Trophoblast cell (in vitro differentiated cells and primary cell): ENCODE measurements at regions not wholly inside any gene's neighbourhood (a gene's known extent, or its start where the extent isn't known, plus 50 kb on each side); places are given as distances from the start of the nearest gene placed in this dataset.

Experiments used
- DNase-seq, 2 donors: peaks; one replicate each; pipeline ENCODE4 v3.0.0-alpha.2; 2016
- H2AFZ ChIP-seq: 2 replicates; pipeline ENCODE4 v1.6.1; 2013; ENCODE audit warnings: low read length, moderate library complexity, mild to moderate bottlenecking; ENCODE audit not compliant: insufficient read depth, poor library complexity
- H2AK5ac ChIP-seq: 2 replicates; pipeline ENCODE4 v1.6.1; 2013; ENCODE audit warnings: mild to moderate bottlenecking, low read length
- H2BK120ac ChIP-seq: 2 replicates; pipeline ENCODE4 v1.6.1; 2013; ENCODE audit warnings: low read length, mild to moderate bottlenecking, moderate library complexity; ENCODE audit not compliant: insufficient read depth, poor library complexity
- H2BK12ac ChIP-seq: 2 replicates; pipeline ENCODE4 v1.6.1; 2013; ENCODE audit warnings: mild to moderate bottlenecking, low read length, moderate library complexity
- H2BK5ac ChIP-seq: 2 replicates; pipeline ENCODE4 v1.6.1; 2013; ENCODE audit warnings: low read length, low read depth, moderate library complexity, mild to moderate bottlenecking; ENCODE audit not compliant: poor library complexity
- H3K14ac ChIP-seq: 2 replicates; pipeline ENCODE4 v1.6.1; 2013; ENCODE audit warnings: mild to moderate bottlenecking, low read length
- H3K18ac ChIP-seq: 2 replicates; pipeline ENCODE4 v1.6.1; 2013; ENCODE audit warnings: mild to moderate bottlenecking, low read length
- H3K23ac ChIP-seq: 2 replicates; pipeline ENCODE4 v1.6.1; 2013; ENCODE audit warnings: low read length
- H3K27ac ChIP-seq: 2 replicates; pipeline ENCODE4 v1.5.1; 2013; ENCODE audit warnings: low read depth, mild to moderate bottlenecking, inconsistent platforms, low read length, moderate library complexity
- H3K27me3 ChIP-seq: 2 replicates; pipeline ENCODE4 v1.6.1; 2013; ENCODE audit warnings: inconsistent platforms, mild to moderate bottlenecking, low read length, moderate library complexity; ENCODE audit not compliant: insufficient read depth
- H3K36me3 ChIP-seq, 2 experiments: 1 replicate in 1 of 2; 2 replicates in 1 of 2; pipeline ENCODE4 v1.6.1; 2013; ENCODE audit warnings: low read length in 2 of 2, mild to moderate bottlenecking in 2 of 2, moderate library complexity in 1 of 2; ENCODE audit not compliant: insufficient read depth in 2 of 2, control insufficient read depth in 1 of 2
- H3K4ac ChIP-seq: 2 replicates; pipeline ENCODE4 v1.6.1; 2013; ENCODE audit warnings: low read depth, mild to moderate bottlenecking, low read length, moderate library complexity
- H3K4me1 ChIP-seq, 2 experiments: 1 replicate in 1 of 2; 2 replicates in 1 of 2; pipeline ENCODE4 v1.6.1; 2013; ENCODE audit warnings: low read length in 2 of 2, mild to moderate bottlenecking in 2 of 2, moderate library complexity in 1 of 2; ENCODE audit not compliant: insufficient read depth in 2 of 2, control insufficient read depth in 1 of 2
- H3K4me2 ChIP-seq: 2 replicates; pipeline ENCODE4 v1.6.1; 2013; ENCODE audit warnings: inconsistent platforms, mild to moderate bottlenecking, low read length, moderate library complexity
- H3K4me3 ChIP-seq: 2 replicates; pipeline ENCODE4 v1.5.1; 2013; ENCODE audit warnings: mild to moderate bottlenecking, low read depth, low read length, inconsistent platforms
- H3K79me1 ChIP-seq: one replicate; pipeline ENCODE4 v1.6.1; 2013; ENCODE audit warnings: low read length
- H3K79me2 ChIP-seq: 2 replicates; pipeline ENCODE4 v1.6.1; 2013; ENCODE audit warnings: low read length, mild to moderate bottlenecking; ENCODE audit not compliant: control insufficient read depth, insufficient read depth, poor library complexity
- H3K9ac ChIP-seq: 2 replicates; pipeline ENCODE4 v1.6.1; 2013; ENCODE audit warnings: mild to moderate bottlenecking, low read length
- H3K9me3 ChIP-seq: 2 replicates; pipeline ENCODE4 v1.6.1; 2013; ENCODE audit warnings: low read depth, mild to moderate bottlenecking, control low read depth, inconsistent platforms, low read length; ENCODE audit not compliant: insufficient read depth
- H4K12ac ChIP-seq: 2 replicates; pipeline ENCODE4 v1.6.1; 2013; ENCODE audit warnings: low read depth, mild to moderate bottlenecking, low read length, moderate library complexity
- H4K8ac ChIP-seq: 2 replicates; pipeline ENCODE4 v1.6.1; 2013; ENCODE audit warnings: low read depth, mild to moderate bottlenecking, low read length, moderate library complexity
- H4K91ac ChIP-seq: one replicate; pipeline ENCODE4 v1.6.1; 2013; ENCODE audit warnings: low read depth, mild to moderate bottlenecking, low read length, moderate library complexity
- WGBS: extraction: QIAGEN DNeasy Blood & Tissue Kit; methylation state at CpG from one replicate; pipeline ENCODE4 v1.1.7; 2013; ENCODE audit warnings: missing lambda C conversion rate; ENCODE audit not compliant: insufficient read length, insufficient coverage; ENCODE audit errors: extremely low coverage; 5-methylcytosine and 5-hydroxymethylcytosine counted together

DNA sequence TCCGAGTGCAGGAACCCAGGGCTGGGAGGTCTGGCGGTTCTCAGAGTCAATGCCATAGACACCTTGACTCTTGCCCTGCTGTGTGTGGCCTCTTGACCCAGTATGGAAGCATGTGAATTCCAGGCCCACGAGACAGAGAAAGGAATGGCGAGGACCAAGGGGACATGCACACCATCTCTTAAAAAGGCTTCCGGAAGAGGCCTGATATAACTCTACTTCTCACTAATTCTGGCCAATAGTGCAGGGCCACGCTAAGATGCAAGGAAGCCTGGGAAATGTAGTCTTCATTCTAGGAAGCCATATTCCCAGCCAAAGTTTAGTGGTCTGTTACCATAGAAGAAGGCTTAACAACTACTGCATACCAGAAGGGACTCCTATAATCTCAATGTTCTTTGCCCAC lies 177.0 kb upstream of the KCNG1 start:
- H3K4me3 ChIP-seq = no peak overlapping the region
- no peak overlapping the region for H2BK120ac ChIP-seq
- H4K12ac ChIP-seq = no peak overlapping the region
- no peaks in the 10 kb centered on the region for H3K79me1 ChIP-seq
- no peak overlapping the region for H4K91ac ChIP-seq
- no peak overlapping the region for H3K9ac ChIP-seq
- no peak overlapping the region for H3K23ac ChIP-seq
- no peaks in the 10 kb centered on the region for H3K4me1 ChIP-seq
- H3K27me3 ChIP-seq = no peaks in the 10 kb centered on the region
- H3K79me2 ChIP-seq = no peaks in the 10 kb centered on the region
- H3K27ac ChIP-seq = no peak overlapping the region
- no CpG with 5 or more reads among the region's 6 CpGs for WGBS
- no peak overlapping the region for H3K4ac ChIP-seq
- no peak overlapping the region for H2BK12ac ChIP-seq
- no peak overlapping the region for H3K4me2 ChIP-seq
- no peak overlapping the region for H3K14ac ChIP-seq
- no peak overlapping the region for H2AFZ ChIP-seq
- H3K9me3 ChIP-seq = no peaks in the 10 kb centered on the region
- H3K36me3 ChIP-seq = no peaks in the 10 kb centered on the region
- DNase-seq = no peak
- H3K18ac ChIP-seq = no peak overlapping the region
- no peak overlapping the region for H4K8ac ChIP-seq
- H2AK5ac ChIP-seq = no peak overlapping the region
- no peak overlapping the region for H2BK5ac ChIP-seq

DNA sequence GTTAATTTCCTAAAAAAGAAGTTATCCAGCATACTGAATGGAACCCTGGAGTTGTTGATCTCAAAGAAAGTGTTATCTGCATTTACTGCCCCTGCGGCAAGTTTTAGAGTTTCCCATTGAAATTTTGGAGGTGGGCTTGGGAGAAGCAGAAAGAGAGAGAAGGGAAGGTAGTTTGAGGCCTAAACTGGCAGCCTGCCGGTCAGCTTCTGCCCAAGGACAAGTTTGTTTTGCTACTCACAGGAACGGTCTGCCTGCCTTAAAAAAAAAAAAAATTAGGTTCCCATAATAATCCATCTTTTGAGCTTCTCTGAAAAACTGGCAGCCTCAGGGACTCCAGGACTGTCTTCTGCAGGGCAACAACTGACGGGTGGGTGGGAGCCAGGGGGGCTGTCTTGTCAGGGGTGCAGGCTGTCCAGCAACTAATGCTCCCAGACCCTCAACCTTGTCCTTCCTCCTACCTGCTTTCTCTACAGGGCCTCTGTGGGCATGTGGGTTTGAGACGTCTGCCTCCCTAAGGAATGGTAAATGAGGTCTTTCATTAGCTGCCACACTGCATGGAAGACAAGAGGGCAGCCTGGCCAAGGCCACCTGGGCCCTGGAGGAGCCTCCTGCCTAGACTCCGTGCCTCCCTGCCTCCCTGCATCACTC lies 176.1 kb upstream of the KCNG1 start:
- Histone ChIP-seq H4K12ac (no peak overlapping the region), H3K27me3 (no peaks in the 10 kb centered on the region), H3K27ac (no peak overlapping the region), H3K4me1 (no peaks in the 10 kb centered on the region), H4K91ac (no peak overlapping the region), H3K79me1 (no peaks in the 10 kb centered on the region), H3K79me2 (no peaks in the 10 kb centered on the region), H3K4me2 (no peak overlapping the region), H3K23ac (no peak overlapping the region), H3K4me3 (no peak overlapping the region), H2BK120ac (no peak overlapping the region), H3K9me3 (no peaks in the 10 kb centered on the region), H2BK12ac (no peak overlapping the region), H4K8ac (no peak overlapping the region), H3K14ac (no peak overlapping the region), H3K36me3 (no peaks in the 10 kb centered on the region), H3K4ac (no peak overlapping the region), H2BK5ac (no peak overlapping the region), H2AFZ (no peak overlapping the region), H3K9ac (no peak overlapping the region), H3K18ac (no peak overlapping the region), H2AK5ac (no peak overlapping the region)
- WGBS = no CpG with 5 or more reads among the region's 6 CpGs
- DNase-seq = no peak

DNA sequence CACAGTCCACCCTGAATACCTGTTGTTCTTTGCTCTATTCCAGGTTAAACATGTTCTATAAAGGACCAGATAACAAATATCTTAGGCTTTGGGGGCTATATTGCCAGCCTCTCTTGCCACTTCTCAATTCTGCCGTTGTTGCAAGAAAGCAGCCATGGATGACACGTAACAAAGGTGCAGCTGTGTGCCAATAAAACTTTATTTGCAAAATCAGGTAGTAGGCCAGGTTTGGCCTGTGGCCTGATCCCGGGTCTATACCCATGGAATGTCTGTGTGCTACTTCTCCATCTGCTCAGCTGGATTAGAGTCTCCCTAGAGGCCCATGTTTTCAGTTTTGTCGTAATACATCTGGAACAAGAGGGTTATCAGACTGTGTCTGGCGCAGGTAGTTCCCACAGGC lies 175.3 kb upstream of the KCNG1 start:
- Histone ChIP-seq H3K23ac (no peak overlapping the region), H3K79me2 (no peaks in the 10 kb centered on the region), H2AK5ac (no peak overlapping the region), H2AFZ (no peak overlapping the region), H2BK12ac (no peak overlapping the region), H3K4ac (no peak overlapping the region), H4K12ac (no peak overlapping the region), H3K9ac (no peak overlapping the region), H3K18ac (no peak overlapping the region), H3K27ac (no peak overlapping the region), H3K36me3 (no peaks in the 10 kb centered on the region), H2BK120ac (no peak overlapping the region), H3K9me3 (no peaks in the 10 kb centered on the region), H4K8ac (no peak overlapping the region), H3K79me1 (no peaks in the 10 kb centered on the region), H3K4me2 (no peak overlapping the region), H3K27me3 (no peaks in the 10 kb centered on the region), H2BK5ac (no peak overlapping the region), H3K14ac (no peak overlapping the region), H3K4me3 (no peak overlapping the region), H4K91ac (no peak overlapping the region), H3K4me1 (no peaks in the 10 kb centered on the region)
- no CpG with 5 or more reads among the region's 5 CpGs for WGBS
- no peak for DNase-seq

DNA sequence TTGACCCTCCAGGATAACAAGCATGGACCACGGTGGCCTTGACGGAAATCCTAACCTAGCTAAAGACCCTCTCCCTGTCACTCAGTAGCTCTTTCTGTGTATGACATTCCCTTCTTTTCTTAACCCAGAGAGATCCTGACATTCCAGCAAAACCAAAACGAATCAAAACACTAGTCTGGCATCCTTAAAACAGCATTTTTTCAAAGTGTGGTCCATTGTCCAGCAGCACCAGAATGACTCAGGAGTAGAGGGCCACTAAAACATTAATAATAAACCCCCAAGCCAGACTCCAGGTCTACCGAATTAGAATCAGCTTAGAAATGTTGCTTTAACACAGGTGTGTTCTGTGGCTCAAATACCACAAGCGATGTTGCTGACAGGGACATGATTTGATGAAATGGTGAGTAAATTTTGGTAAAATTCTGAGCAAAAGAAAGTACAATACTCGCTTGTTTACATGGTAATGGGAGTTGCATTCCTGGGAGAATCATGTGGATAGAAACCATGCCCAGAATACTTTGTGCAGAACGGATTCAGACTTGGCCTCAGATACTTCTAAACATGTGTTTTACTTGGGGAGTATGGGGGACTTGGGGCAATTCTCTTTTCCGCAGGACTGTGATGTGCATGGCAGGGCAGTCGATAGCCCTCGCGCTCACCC lies 174.2 kb upstream of the KCNG1 start:
- Histone ChIP-seq H2AFZ (no peak overlapping the region), H3K4me2 (no peak overlapping the region), H3K36me3 (no peaks in the 10 kb centered on the region), H2BK5ac (no peak overlapping the region), H3K23ac (no peak overlapping the region), H2BK120ac (no peak overlapping the region), H3K9ac (no peak overlapping the region), H3K79me2 (no peaks in the 10 kb centered on the region), H4K8ac (no peak overlapping the region), H3K18ac (no peak overlapping the region), H4K12ac (no peak overlapping the region), H4K91ac (no peak overlapping the region), H3K4ac (no peak overlapping the region), H3K27me3 (no peaks in the 10 kb centered on the region), H3K14ac (no peak overlapping the region), H3K79me1 (no peaks in the 10 kb centered on the region), H3K9me3 (no peaks in the 10 kb centered on the region), H2BK12ac (no peak overlapping the region), H3K4me3 (no peak overlapping the region), H3K27ac (no peak overlapping the region), H3K4me1 (no peaks in the 10 kb centered on the region), H2AK5ac (no peak overlapping the region)
- DNase-seq = no peak
- no CpG with 5 or more reads among the region's 11 CpGs for WGBS
